Neural crest cell (in vitro differentiated cells): ENCODE measurements at regions not wholly inside any gene's neighbourhood (a gene's known extent, or its start where the extent isn't known, plus 50 kb on each side); places are given as distances from the start of the nearest gene placed in this dataset.

Experiments used
- DNase-seq: peaks from one replicate; pipeline ENCODE4 v3.0.0; 2021; ENCODE audit warnings: low read depth, mixed read lengths, low spot score
- H3K27ac Mint-ChIP-seq: one replicate; pipeline ENCODE4 v1.8.0; 2021; ENCODE audit warnings: mild to moderate bottlenecking, mixed read lengths; ENCODE audit not compliant: unreplicated experiment
- H3K27me3 Mint-ChIP-seq: 2 replicates; pipeline ENCODE4 v1.8.0; 2021; ENCODE audit warnings: low read depth, mild to moderate bottlenecking, mixed read lengths
- H3K36me3 Mint-ChIP-seq: 2 replicates; pipeline ENCODE4 v1.8.0; 2021; ENCODE audit warnings: low read depth, mild to moderate bottlenecking, mixed read lengths
- H3K4me1 Mint-ChIP-seq: 2 replicates; pipeline ENCODE4 v1.8.0; 2021; ENCODE audit warnings: mixed read lengths
- H3K4me3 Mint-ChIP-seq: one replicate; pipeline ENCODE4 v1.8.0; 2021; ENCODE audit warnings: mild to moderate bottlenecking, mixed read lengths
- H3K9me3 Mint-ChIP-seq: 2 replicates; pipeline ENCODE4 v1.8.0; 2021; ENCODE audit warnings: mixed read lengths
- CTCF ChIP-seq: fragments of 200-600 bp; sonication (generic); conservative IDR thresholded peaks from 2 replicates; pipeline ENCODE4 v1.5.0; 2021; ENCODE audit warnings: antibody characterized with exemption, mild to moderate bottlenecking

GRCh38 chr3:151555523-151555922, 94.7 kb upstream of the IGSF10 start:
- no peaks in the 10 kb centered on the region for H3K4me1 Mint-ChIP-seq
- H3K27ac Mint-ChIP-seq, result no peak overlapping the region
- no peak overlapping the region for H3K4me3 Mint-ChIP-seq
- H3K27me3 Mint-ChIP-seq, result no peaks in the 10 kb centered on the region
- H3K36me3 Mint-ChIP-seq, result no peaks in the 10 kb centered on the region
- no peak for DNase-seq
- TF ChIP-seq CTCF, result no peak
- no peaks in the 10 kb centered on the region for H3K9me3 Mint-ChIP-seq

- DNase-seq, result no peak
- no peaks in the 10 kb centered on the region for H3K9me3 Mint-ChIP-seq
- H3K4me3 Mint-ChIP-seq, result no peak overlapping the region
- TF ChIP-seq CTCF, result no peak
- H3K36me3 Mint-ChIP-seq, result no peaks in the 10 kb centered on the region
- no peaks in the 10 kb centered on the region for H3K4me1 Mint-ChIP-seq
- H3K27ac Mint-ChIP-seq, result no peak overlapping the region
- no peaks in the 10 kb centered on the region for H3K27me3 Mint-ChIP-seq
Observed at GRCh38 chr3:151553888-151554287, 93.0 kb upstream of the IGSF10 start.

- Mint-ChIP-seq H3K27me3 (no peaks in the 10 kb centered on the region), H3K9me3 (no peaks in the 10 kb centered on the region), H3K4me3 (no peak overlapping the region), H3K4me1 (no peaks in the 10 kb centered on the region), H3K27ac (no peak overlapping the region), H3K36me3 (no peaks in the 10 kb centered on the region)
- no peak for DNase-seq
- no peak for TF ChIP-seq CTCF
Observed at GRCh38 chr3:151552589-151552988, 91.7 kb upstream of the IGSF10 start.

- DNase-seq, result no peak
- no peak for TF ChIP-seq CTCF
- Mint-ChIP-seq H3K27ac (no peak overlapping the region), H3K27me3 (no peaks in the 10 kb centered on the region), H3K9me3 (no peaks in the 10 kb centered on the region), H3K4me3 (no peak overlapping the region), H3K4me1 (no peaks in the 10 kb centered on the region), H3K36me3 (no peaks in the 10 kb centered on the region)
Observed at GRCh38 chr3:151550642-151551041, 89.8 kb upstream of the IGSF10 start.

- H3K27ac Mint-ChIP-seq, result no peak overlapping the region
- H3K27me3 Mint-ChIP-seq, result no peaks in the 10 kb centered on the region
- H3K36me3 Mint-ChIP-seq, result no peaks in the 10 kb centered on the region
- no peaks in the 10 kb centered on the region for H3K9me3 Mint-ChIP-seq
- no peak for TF ChIP-seq CTCF
- H3K4me1 Mint-ChIP-seq, result no peaks in the 10 kb centered on the region
- no peak overlapping the region for H3K4me3 Mint-ChIP-seq
- no peak for DNase-seq
Observed at GRCh38 chr3:151550025-151550618, 89.3 kb upstream of the IGSF10 start.
